ENCODE measurements at regions not wholly inside any gene's neighbourhood (a gene's known extent, or its start where the extent isn't known, plus 50 kb on each side); places are given as distances from the start of the nearest gene placed in this dataset.

- dilution Hi-C loops (cut with HindIII; ENCODE audit: low sequenced_read_pairs, unreplicated experiment) (no loop called here), intact Hi-C loops (cut with micrococcal nuclease) (no loop called here), in situ Hi-C loops (cut with MboI; ENCODE audit: low sequenced_read_pairs) (no loop called here)
- H3K4me3 ChIP-seq (ENCODE audit: insufficient read depth, low read depth, low read length), result no peak overlapping the region
- no peak overlapping the region for H2BK20ac ChIP-seq (ENCODE audit: low read depth, low read length)
- no peak overlapping the region for H2BK5ac ChIP-seq (ENCODE audit: low read depth, low read length, poor library complexity, severe bottlenecking)
- no TSS peak for BruUV-seq (replicated peaks)
- no peak overlapping the region for H3K23ac ChIP-seq (ENCODE audit: low read depth, low read length)
- peaks cover 4% of the 10 kb centered on the region for H3K9me1 ChIP-seq (ENCODE audit: insufficient read depth, low read length)
- no peak overlapping the region for H3K56ac ChIP-seq (ENCODE audit: extremely low read depth, insufficient read depth, low read length)
- H3K14ac ChIP-seq (replicated peaks; ENCODE audit: low read depth, low read length), result no peak overlapping the region
- H3K18ac ChIP-seq (ENCODE audit: low read depth, low read length), result no peak overlapping the region
- ATAC-seq (ENCODE audit: low read depth) (no peak), DNase-seq (no peak)
- ChIA-PET POLR2A (ENCODE audit: unreplicated experiment) (no interaction called here), CTCF (interaction anchor here (0.6 kb wide), 1 partner anchor 74 kb away, joined by 6 read pairs; no protein-coding TSS in a partner anchor)
- no peak overlapping the region for H4K5ac ChIP-seq (ENCODE audit: low read depth, low read length)
- H3K4me1 ChIP-seq (ENCODE audit: control insufficient read depth, insufficient read depth, low read length), result peaks cover 6% of the 10 kb centered on the region
- H3K79me1 ChIP-seq (ENCODE audit: low read depth in 1 of 2, low read length in 2 of 2), result no peaks in the 10 kb centered on the region
- H3K9ac ChIP-seq (ENCODE audit: low read depth, low read length), result no peak overlapping the region
- H3K27me3 ChIP-seq (ENCODE audit: control insufficient read depth, insufficient read depth, low read length), result peaks cover 8% of the 10 kb centered on the region
- H3K36me3 ChIP-seq (ENCODE audit: control insufficient read depth, insufficient read depth, low read length), result no peaks in the 10 kb centered on the region
- WGBS, 2 experiments (ENCODE audit: extremely low coverage in 2 of 2, insufficient read length in 1 of 2), result no CpG with 5 or more reads among the region's 4 CpGs
- no peak overlapping the region for H2AK5ac ChIP-seq (ENCODE audit: low read depth, low read length)
- no peak overlapping the region for H3K27ac ChIP-seq (ENCODE audit: insufficient read depth, low read length)
- H4K8ac ChIP-seq (ENCODE audit: low read depth in 2 of 2, low read length in 2 of 2), result no peak overlapping the region
- H3K4ac ChIP-seq (ENCODE audit: low read depth, low read length), result no peak overlapping the region
- H3K4me2 ChIP-seq (ENCODE audit: low read depth, low read length), result no peak overlapping the region
- TF ChIP-seq SMC3 (IDR thresholded peaks at IDR 0.05; ENCODE audit: low read depth, low read length) (no peak), NFE2L2 (IDR thresholded peaks at IDR 0.05; ENCODE audit: low read depth, low read length) (no peak), MXI1 (IDR thresholded peaks at IDR 0.05; ENCODE audit: borderline replicate concordance, low read depth, low read length) (no peak), MAZ (IDR thresholded peaks at IDR 0.05; ENCODE audit: borderline replicate concordance, low read depth, low read length) (no peak), RCOR1 (IDR thresholded peaks at IDR 0.05; ENCODE audit: insufficient replicate concordance, low read length) (no peak), FOS (IDR thresholded peaks at IDR 0.05; ENCODE audit: low read depth, low read length) (no peak), USF2 (IDR thresholded peaks at IDR 0.05; ENCODE audit: low read depth, low read length) (no peak), POLR2A (IDR thresholded peaks at IDR 0.05; ENCODE audit: low read depth, low read length) (no peak), CTCF (conservative IDR thresholded peaks at IDR 0.05; ENCODE audit: low read depth, low read length) (no peak), CEBPB (IDR thresholded peaks at IDR 0.05; ENCODE audit: low read depth, low read length) (no peak), BHLHE40 (IDR thresholded peaks at IDR 0.05; ENCODE audit: low read depth, low read length) (no peak), MAFK (IDR thresholded peaks at IDR 0.05; ENCODE audit: low read depth, low read length) (no peak), CHD1 (IDR thresholded peaks at IDR 0.05; ENCODE audit: low read depth, low read length) (no peak)
- H3K9me3 ChIP-seq (ENCODE audit: control insufficient read depth, insufficient read depth, low read length), result peaks cover 6% of the 10 kb centered on the region
- no peak overlapping the region for H2AFZ ChIP-seq (replicated peaks; ENCODE audit: low read length, poor library complexity)
- no peak overlapping the region for H2AK9ac ChIP-seq (replicated peaks; ENCODE audit: low read depth, low read length, poor library complexity)
- H2BK120ac ChIP-seq (ENCODE audit: low read depth, low read length), result no peak overlapping the region
- H4K91ac ChIP-seq (ENCODE audit: insufficient read depth, low read depth, low read length), result no peak overlapping the region
- H2BK15ac ChIP-seq (ENCODE audit: low read depth, low read length), result no peak overlapping the region
- H4K20me1 ChIP-seq (ENCODE audit: insufficient read depth, low read length), result peaks cover 2% of the 10 kb centered on the region; the same call in 1 of the 2 replicates
These were observed 352.1 kb downstream of the SHQ1 start for GRCh38 chr3:72496051-72496670.

All from IMR-90 (cell line).